HepG2 (cell line): ENCODE measurements at regions not wholly inside any gene's neighbourhood (a gene's known extent, or its start where the extent isn't known, plus 50 kb on each side); places are given as distances from the start of the nearest gene placed in this dataset.

Experiments used
- ATAC-seq: fragments of 200-7000 bp; cut with Tn5 transposase; 3 replicates; pipeline ENCODE4 v1.9.1; 2020; ENCODE audit warnings: mild to moderate bottlenecking, moderate library complexity
- BruUV-seq: library from RNA; stranded (reverse); fragments of 400-500 nt; replicated peaks from 2 replicates; lab custom pipeline; 2021; lab: Mats Ljungman, UMichigan
- CTCF ChIA-PET: fragments of 300-600 bp; formaldehyde crosslinking; extraction: SDS; loops from one replicate; lab custom pipeline; 2021; ENCODE audit warnings: low total read pairs, inconsistent platforms, low intra/inter-chr PET ratio; lab: Yijun Ruan, JAX
- POLR2A ChIA-PET: fragments of 350-600 bp; sonication (Branson Sonifier 250); formaldehyde crosslinking; loops from one replicate; lab custom pipeline; 2020; ENCODE audit warnings: antibody characterized with exemption, inconsistent platforms; lab: Yijun Ruan, JAX
- DNase-seq: peaks from one replicate; pipeline ENCODE4 v3.0.0-alpha.2; 2015; ENCODE audit warnings: low spot score
- FAIRE-seq: peaks from 3 replicates; lab custom pipeline; 2011; peaks lifted over from hg19 to GRCh38; lab: Jason Lieb, UNC
- H2AFZ ChIP-seq: one replicate; pipeline ENCODE4 v1.6.1; 2011; ENCODE audit warnings: low read length, inconsistent platforms
- H3K27ac ChIP-seq: fragments of 300-600 bp; 3 replicates; pipeline ENCODE4 v1.8.0; 2011; ENCODE audit warnings: mixed run types, mild to moderate bottlenecking, mixed read lengths, low read length, inconsistent platforms; ENCODE audit not compliant: insufficient read depth; ENCODE audit errors: extremely low read length
- H3K27me3 ChIP-seq, 2 experiments: fragments of 200-600 bp in 1 of 2; 2 replicates in 1 of 2; 3 replicates in 1 of 2; pipeline versions ENCODE4 v1.6.0 to v1.8.0; 2011; ENCODE audit warnings: low read length in 2 of 2, mild to moderate bottlenecking in 2 of 2, moderate library complexity in 2 of 2, inconsistent platforms in 1 of 2; ENCODE audit not compliant: insufficient read depth in 2 of 2, control insufficient read depth in 1 of 2
- H3K36me3 ChIP-seq, 2 experiments: fragments of 200-600 bp in 1 of 2; replicated peaks in 1 of 2; 2 replicates in 1 of 2; 3 replicates in 1 of 2; pipeline versions ENCODE4 v1.5.1 to v1.8.0; 2011; ENCODE audit warnings: low read length in 2 of 2, inconsistent platforms in 1 of 2; ENCODE audit not compliant: insufficient read depth in 2 of 2, control insufficient read depth in 1 of 2
- H3K4me1 ChIP-seq: 2 replicates; pipeline ENCODE4 v1.5.1; 2012; ENCODE audit warnings: low read length, inconsistent platforms; ENCODE audit not compliant: insufficient read depth
- H3K4me2 ChIP-seq: 2 replicates; pipeline ENCODE4 v1.6.0; 2011; ENCODE audit warnings: low read depth, low read length, inconsistent platforms
- H3K4me3 ChIP-seq, 3 experiments: fragments of 200-600 bp in 1 of 3; sonication (generic), shearing (Covaris generic) in 1 of 3; replicated peaks in 1 of 3; 2 replicates each; pipeline ENCODE4 v1.5.1; 2011 to 2016; ENCODE audit warnings: low read length in 3 of 3, inconsistent platforms in 2 of 3, low read depth in 2 of 3, mild to moderate bottlenecking in 2 of 3, control low read depth in 1 of 3, mixed read lengths in 1 of 3; ENCODE audit not compliant: insufficient read depth in 1 of 3
- H3K79me2 ChIP-seq: one replicate; pipeline ENCODE4 v1.6.1; 2011; ENCODE audit warnings: low read length, inconsistent platforms; ENCODE audit not compliant: insufficient read depth
- H3K9ac ChIP-seq: 2 replicates; pipeline ENCODE4 v1.6.0; 2011; ENCODE audit warnings: mild to moderate bottlenecking, low read depth, low read length, inconsistent platforms; ENCODE audit not compliant: insufficient read depth
- H3K9me3 ChIP-seq: 2 replicates; pipeline ENCODE4 v1.5.1; 2012; ENCODE audit warnings: mild to moderate bottlenecking, low read length
- H4K20me1 ChIP-seq: 2 replicates; pipeline ENCODE4 v1.6.0; 2011; ENCODE audit warnings: inconsistent platforms, mild to moderate bottlenecking, low read length, moderate library complexity; ENCODE audit not compliant: insufficient read depth
- BATF2 ChIP-seq: sonication (generic); formaldehyde crosslinking; IDR thresholded peaks from 2 replicates; pipeline ENCODE4 v1.8.0; 2022; ENCODE audit warnings: mild to moderate bottlenecking, missing genetic modification reagents, moderate library complexity
- DNMT1 ChIP-seq: sonication (generic); formaldehyde crosslinking; IDR thresholded peaks from 2 replicates; pipeline ENCODE4 v1.5.1; 2020; ENCODE audit warnings: mild to moderate bottlenecking, missing genetic modification reagents
- KLF13 ChIP-seq: sonication (generic); formaldehyde crosslinking; IDR thresholded peaks from 2 replicates; pipeline ENCODE4 v1.4.0; 2020; ENCODE audit warnings: mild to moderate bottlenecking, missing genetic modification reagents
- RARA ChIP-seq: IDR thresholded peaks from 2 replicates; pipeline ENCODE4 v1.6.1; 2016; ENCODE audit warnings: missing genetic modification reagents, missing compliant biosample characterization
- TEAD2 ChIP-seq: sonication (generic); formaldehyde crosslinking; IDR thresholded peaks from 2 replicates; pipeline ENCODE4 v1.9.0; 2021; ENCODE audit warnings: missing genetic modification reagents
- TFDP1 ChIP-seq: IDR thresholded peaks from 2 replicates; pipeline ENCODE4 v1.6.1; 2016; ENCODE audit warnings: missing compliant biosample characterization, missing genetic modification reagents, borderline replicate concordance
- TP53 ChIP-seq: sonication (generic); formaldehyde crosslinking; conservative IDR thresholded peaks from 2 replicates; pipeline ENCODE4 v1.4.0; 2020; ENCODE audit warnings: missing genetic modification reagents
- U2AF2 ChIP-seq: fragments of 200-400 bp; formaldehyde crosslinking; IDR thresholded peaks from 2 replicates; pipeline ENCODE4 v1.6.1; 2017; ENCODE audit warnings: low read depth, mild to moderate bottlenecking, low read length
- ZFP37 ChIP-seq: sonication (generic); formaldehyde crosslinking; IDR thresholded peaks from 2 replicates; pipeline ENCODE4 v1.4.0; 2020; ENCODE audit warnings: missing genetic modification reagents, borderline replicate concordance
- ZMAT3 ChIP-seq: sonication (generic); formaldehyde crosslinking; conservative IDR thresholded peaks from 2 replicates; pipeline ENCODE4 v1.7.0; 2021; ENCODE audit warnings: missing genetic modification reagents
- ZNF20 ChIP-seq: sonication (generic); formaldehyde crosslinking; IDR thresholded peaks from 2 replicates; pipeline ENCODE4 v1.4.0; 2020; ENCODE audit warnings: mild to moderate bottlenecking, moderate library complexity, missing genetic modification reagents
- ZNF7 ChIP-seq: IDR thresholded peaks from 2 replicates; pipeline ENCODE4 v1.6.1; 2016; ENCODE audit warnings: missing biosample characterization, missing genetic modification reagents
- ZNF841 ChIP-seq: sonication (generic); formaldehyde crosslinking; IDR thresholded peaks from 2 replicates; pipeline ENCODE4 v1.8.1; 2023; ENCODE audit warnings: missing genetic modification reagents, borderline replicate concordance
- ZSCAN22 ChIP-seq: sonication (generic); formaldehyde crosslinking; IDR thresholded peaks from 2 replicates; pipeline ENCODE4 v1.4.0; 2020; ENCODE audit warnings: mild to moderate bottlenecking, missing genetic modification reagents
- WGBS: methylation state at CpG from one replicate; pipeline ENCODE4 v1.1.6; 2017; ENCODE audit warnings: low lambda C conversion rate; 5-methylcytosine and 5-hydroxymethylcytosine counted together
- in situ Hi-C: cut with HindIII; loops from 2 replicates; pipeline ENCODE4 v1.10.0; 2017; ENCODE audit warnings: low pct_unique_long_range_greater_than_20kb; ENCODE audit not compliant: extremely low pct_ligation_motif_present
- intact Hi-C: fragments of 100-400 bp; cut with micrococcal nuclease; formaldehyde crosslinking; loops from one replicate; pipeline ENCODE4 v1.10.0; 2022; ENCODE audit not compliant: unreplicated experiment

GRCh38 chr5:117010574-117010973, 436.0 kb upstream of the SEMA6A start:
- no peak overlapping the region for H3K27ac ChIP-seq
- no peaks in the 10 kb centered on the region for H3K36me3 ChIP-seq
- DNase-seq = no peak
- no peak overlapping the region for H3K4me3 ChIP-seq
- H2AFZ ChIP-seq = no peak overlapping the region
- H3K9ac ChIP-seq = no peak overlapping the region
- intact Hi-C loops (no loop called here), in situ Hi-C loops (no loop called here)
- ATAC-seq = no peak
- H3K9me3 ChIP-seq = peaks cover 5% of the 10 kb centered on the region; the same call in 1 of the 2 replicates
- no peak for FAIRE-seq
- WGBS = 0% methylated on average over 2 of the region's 2 CpGs
- CTCF ChIA-PET = no interaction called here
- TF ChIP-seq DNMT1 (CRISPR knock-in tag) (no peak), ZSCAN22 (CRISPR knock-in tag) (no peak), ZNF841 (CRISPR knock-in tag) (no peak)
- no peaks in the 10 kb centered on the region; a peak in 1 of 5 replicates for H3K27me3 ChIP-seq
- H3K4me2 ChIP-seq = no peak overlapping the region
- POLR2A ChIA-PET = no interaction called here
- no peaks in the 10 kb centered on the region for H3K4me1 ChIP-seq
- no peaks in the 10 kb centered on the region for H4K20me1 ChIP-seq
- no TSS peak for BruUV-seq
- no peaks in the 10 kb centered on the region for H3K79me2 ChIP-seq

GRCh38 chr5:116998024-116998423, 423.4 kb upstream of the SEMA6A start:
- ChIA-PET CTCF (no interaction called here), POLR2A (no interaction called here)
- H3K9ac ChIP-seq = no peak overlapping the region
- no peak overlapping the region for H3K27ac ChIP-seq
- no peaks in the 10 kb centered on the region for H4K20me1 ChIP-seq
- in situ Hi-C loops = no loop called here
- no peak for FAIRE-seq
- DNase-seq = no peak
- no peaks in the 10 kb centered on the region for H3K4me1 ChIP-seq
- no peak overlapping the region for H2AFZ ChIP-seq
- no peaks in the 10 kb centered on the region; a peak in 2 of 5 replicates for H3K27me3 ChIP-seq
- WGBS = 19% methylated on average over 5 of the region's 13 CpGs
- no peak overlapping the region for H3K4me2 ChIP-seq
- no TSS peak for BruUV-seq
- intact Hi-C loops = no loop called here
- no peak overlapping the region for H3K4me3 ChIP-seq
- no peak for TF ChIP-seq ZNF20
- TF ChIP-seq TFDP1 (CRISPR knock-in tag) = no peak
- no peak for TF ChIP-seq ZFP37 (CRISPR knock-in tag)
- TF ChIP-seq ZMAT3 (CRISPR knock-in tag) = no peak
- TF ChIP-seq TP53 (CRISPR knock-in tag) = no peak
- TF ChIP-seq BATF2 = no peak
- no peak for TF ChIP-seq TEAD2 (CRISPR knock-in tag)
- TF ChIP-seq U2AF2 = no peak
- TF ChIP-seq ZNF7 (CRISPR knock-in tag) = no peak
- TF ChIP-seq KLF13 (CRISPR knock-in tag) = no peak
- TF ChIP-seq RARA (CRISPR knock-in tag) = no peak
- no peaks in the 10 kb centered on the region for H3K79me2 ChIP-seq
- no peaks in the 10 kb centered on the region for H3K9me3 ChIP-seq
- no peaks in the 10 kb centered on the region for H3K36me3 ChIP-seq
- no peak for ATAC-seq
